GM23248 (cell line): ENCODE measurements at regions not wholly inside any gene's neighbourhood (a gene's known extent, or its start where the extent isn't known, plus 50 kb on each side); places are given as distances from the start of the nearest gene placed in this dataset. TPM values are rescaled to one million over a fixed set of nuclear protein-coding genes. Genes with fewer than 3 reads are reported as not detected.

Experiments used
- DNase-seq: peaks from one replicate; pipeline ENCODE4 v3.0.0-alpha.2; 2015
- H2AFZ ChIP-seq: fragments of 200-600 bp; sonication (generic); 2 replicates; pipeline ENCODE4 v1.6.1; 2016; ENCODE audit warnings: antibody characterized with exemption
- H3F3A ChIP-seq: fragments of 200-600 bp; sonication (generic); 2 replicates; pipeline ENCODE4 v1.6.1; 2016; ENCODE audit warnings: mild to moderate bottlenecking, antibody characterized with exemption, mixed run types; ENCODE audit not compliant: insufficient read depth
- H3K27ac ChIP-seq: fragments of 200-600 bp; sonication (generic); 2 replicates; pipeline ENCODE4 v1.5.1; 2016; ENCODE audit warnings: mild to moderate bottlenecking
- H3K27me3 ChIP-seq: fragments of 200-600 bp; sonication (generic); replicated peaks from 2 replicates; pipeline ENCODE4 v1.6.1; 2016; ENCODE audit warnings: mild to moderate bottlenecking; ENCODE audit not compliant: insufficient read depth
- H3K36me3 ChIP-seq: fragments of 200-600 bp; sonication (generic); 2 replicates; pipeline ENCODE4 v1.6.1; 2016; ENCODE audit warnings: low read depth, mild to moderate bottlenecking
- H3K4me1 ChIP-seq: fragments of 200-600 bp; sonication (generic); 2 replicates; pipeline ENCODE4 v1.6.1; 2016; ENCODE audit warnings: mild to moderate bottlenecking; ENCODE audit not compliant: insufficient read depth
- H3K4me2 ChIP-seq: fragments of 200-600 bp; sonication (generic); one replicate; pipeline ENCODE4 v1.6.1; 2016; ENCODE audit warnings: mild to moderate bottlenecking; ENCODE audit not compliant: unreplicated experiment
- H3K4me3 ChIP-seq: fragments of 200-600 bp; sonication (generic); 2 replicates; pipeline ENCODE4 v1.5.1; 2016; ENCODE audit warnings: mild to moderate bottlenecking
- H3K79me2 ChIP-seq: fragments of 200-600 bp; sonication (generic); 2 replicates; pipeline ENCODE4 v1.6.1; 2016; ENCODE audit warnings: mild to moderate bottlenecking; ENCODE audit not compliant: insufficient read depth
- H3K9ac ChIP-seq: fragments of 200-600 bp; sonication (generic); 2 replicates; pipeline ENCODE4 v1.6.1; 2016; ENCODE audit warnings: mild to moderate bottlenecking
- H3K9me2 ChIP-seq: fragments of 200-600 bp; sonication (generic); 2 replicates; pipeline ENCODE4 v1.6.1; 2016; ENCODE audit warnings: mixed run types, mild to moderate bottlenecking, moderate library complexity; ENCODE audit not compliant: insufficient read depth
- H3K9me3 ChIP-seq: fragments of 200-600 bp; sonication (generic); one replicate; pipeline ENCODE4 v1.6.1; 2017; ENCODE audit warnings: low read depth
- H4K20me1 ChIP-seq: fragments of 200-600 bp; sonication (generic); 2 replicates; pipeline ENCODE4 v1.6.0; 2016; ENCODE audit not compliant: insufficient read depth
- EZH2 ChIP-seq: fragments of 200-600 bp; sonication (generic); IDR thresholded peaks from 2 replicates; pipeline ENCODE4 v1.6.1; 2018; ENCODE audit warnings: antibody characterized with exemption, mild to moderate bottlenecking; ENCODE audit not compliant: insufficient read depth, poor library complexity, severe bottlenecking
- EZH2phosphoT487 ChIP-seq: fragments of 200-600 bp; sonication (generic); IDR thresholded peaks from 2 replicates; pipeline ENCODE4 v1.6.1; 2018; ENCODE audit warnings: antibody characterized with exemption, moderate library complexity, mild to moderate bottlenecking, low read depth; ENCODE audit not compliant: insufficient read depth
- WGBS, 2 experiments: methylation state at CpG; one replicate each; pipeline ENCODE4 v1.1.6; 2015 to 2017; ENCODE audit warnings: low lambda C conversion rate in 2 of 2, low coverage in 1 of 2; ENCODE audit errors: missing lambda C conversion rate in 2 of 2; 5-methylcytosine and 5-hydroxymethylcytosine counted together
- in situ Hi-C: fragments of 300-500 bp; cut with MboI; formaldehyde crosslinking; loops from 2 replicates; pipeline ENCODE4 v1.15.0; 2020
- microRNA-seq: library from miRNA; unstranded; fragments of <30 nt; microRNA quantifications from one replicate; pipeline ENCODE4, GENCODE V29; 2016; ENCODE audit warnings: borderline number of aligned reads
- small RNA-seq: library from RNA; depleted of rRNA; stranded (forward); fragments of <200 nt; gene quantifications from one replicate; pipeline ENCODE3, GENCODE V24; 2014; ENCODE audit warnings: low read depth, low replicate concordance

GRCh38 chr9:88937248-88937647, 54.0 kb upstream of the S1PR3 start:
- Histone ChIP-seq H3K27ac (no peak overlapping the region), H3K79me2 (no peaks in the 10 kb centered on the region), H3F3A (no peaks in the 10 kb centered on the region), H4K20me1 (no peaks in the 10 kb centered on the region), H3K4me1 (no peaks in the 10 kb centered on the region), H3K4me2 (no peak overlapping the region), H3K27me3 (no peaks in the 10 kb centered on the region), H3K9me3 (no peaks in the 10 kb centered on the region), H3K36me3 (no peaks in the 10 kb centered on the region), H3K9ac (no peak overlapping the region), H3K9me2 (no peaks in the 10 kb centered on the region), H3K4me3 (no peak overlapping the region), H2AFZ (no peak overlapping the region)
- in situ Hi-C loops: no loop called here
- DNase-seq: no peak
- WGBS, 2 experiments: 57 to 63% methylated on average over 3 of the region's 3 CpGs
- no peak for TF ChIP-seq EZH2phosphoT487
- TF ChIP-seq EZH2: no peak

GRCh38 chr9:88938189-88938588, 53.1 kb upstream of the S1PR3 start:
- WGBS, 2 experiments: 68% methylated on average over 4 of the region's 4 CpGs
- Histone ChIP-seq H3K9ac (no peak overlapping the region), H2AFZ (no peak overlapping the region), H3F3A (no peaks in the 10 kb centered on the region), H3K4me1 (no peaks in the 10 kb centered on the region), H4K20me1 (no peaks in the 10 kb centered on the region), H3K36me3 (no peaks in the 10 kb centered on the region), H3K9me2 (no peaks in the 10 kb centered on the region), H3K4me3 (no peak overlapping the region), H3K9me3 (no peaks in the 10 kb centered on the region), H3K4me2 (no peak overlapping the region), H3K27ac (no peak overlapping the region), H3K27me3 (no peaks in the 10 kb centered on the region), H3K79me2 (no peaks in the 10 kb centered on the region)
- DNase-seq: no peak
- no peak for TF ChIP-seq EZH2
- no peak for TF ChIP-seq EZH2phosphoT487
- in situ Hi-C loops: no loop called here

Small RNA genes in the stretch of these regions (microRNA-seq; reads per million reads assigned to microRNA genes)
- not detected for gene MIR4289

Small RNA genes in the stretch of these regions (small RNA-seq; reads per million reads assigned to genes)
- not detected for gene MIR4289
